Fibroblast of lung (primary cell): ENCODE measurements at regions not wholly inside any gene's neighbourhood (a gene's known extent, or its start where the extent isn't known, plus 50 kb on each side); places are given as distances from the start of the nearest gene placed in this dataset.

Experiments used
- DNase-seq, 2 donors: peaks; one replicate each; pipeline versions ENCODE4 v3.0.0 to v3.0.0-alpha.2; 2010; ENCODE audit warnings: low read depth in 2 of 2
- H2AFZ ChIP-seq: 2 replicates; pipeline ENCODE4 v1.5.1; 2012; ENCODE audit warnings: low read length, control low read depth, inconsistent platforms
- H3K27ac ChIP-seq: 2 replicates; pipeline ENCODE4 v1.5.1; 2011; ENCODE audit warnings: low read length, control low read depth; ENCODE audit not compliant: insufficient read depth
- H3K27me3 ChIP-seq: 2 replicates; pipeline ENCODE4 v1.5.1; 2011; ENCODE audit warnings: mild to moderate bottlenecking, low read length; ENCODE audit not compliant: control insufficient read depth, insufficient read depth
- H3K36me3 ChIP-seq: 2 replicates; pipeline ENCODE4 v1.5.1; 2011; ENCODE audit warnings: low read length; ENCODE audit not compliant: control insufficient read depth, insufficient read depth
- H3K4me1 ChIP-seq: 2 replicates; pipeline ENCODE4 v1.5.1; 2011; ENCODE audit warnings: low read length; ENCODE audit not compliant: control insufficient read depth, insufficient read depth; ENCODE audit errors: extremely low read depth
- H3K4me2 ChIP-seq: 2 replicates; pipeline ENCODE4 v1.5.1; 2011; ENCODE audit warnings: low read length, control low read depth; ENCODE audit not compliant: insufficient read depth; ENCODE audit errors: extremely low read depth
- H3K4me3 ChIP-seq, 4 experiments: fragments of 200-600 bp in 1 of 4; sonication (generic) in 1 of 4; replicated peaks in 1 of 4; 2 replicates each; pipeline ENCODE4 v1.5.1; 2011 to 2016; ENCODE audit warnings: low read length in 4 of 4, low read depth in 3 of 4, mild to moderate bottlenecking in 3 of 4, control low read depth in 2 of 4, inconsistent platforms in 1 of 4, mixed read lengths in 1 of 4; ENCODE audit not compliant: insufficient read depth in 1 of 4; ENCODE audit errors: control extremely low read depth in 1 of 4
- H3K79me2 ChIP-seq: 2 replicates; pipeline ENCODE4 v1.5.1; 2012; ENCODE audit warnings: mild to moderate bottlenecking, low read length, inconsistent platforms; ENCODE audit not compliant: control insufficient read depth, insufficient read depth
- H3K9ac ChIP-seq: 2 replicates; pipeline ENCODE4 v1.5.1; 2011; ENCODE audit warnings: mild to moderate bottlenecking, low read length, control low read depth; ENCODE audit not compliant: insufficient read depth
- H3K9me3 ChIP-seq: 2 replicates; pipeline ENCODE4 v1.5.1; 2012; ENCODE audit warnings: low read depth, low read length; ENCODE audit not compliant: control insufficient read depth, insufficient read depth
- H4K20me1 ChIP-seq: 2 replicates; pipeline ENCODE4 v1.5.1; 2011; ENCODE audit warnings: low read length; ENCODE audit not compliant: control insufficient read depth, insufficient read depth; ENCODE audit errors: extremely low read depth
- EZH2 ChIP-seq: IDR thresholded peaks from 2 replicates; pipeline ENCODE4 v1.5.1; 2012; ENCODE audit warnings: low read length, control low read depth, mild to moderate bottlenecking; ENCODE audit errors: missing control alignments
- TF ChIP-seq, protein P1 (sequence below), 2 donors: IDR thresholded peaks in 1 of 2; conservative IDR thresholded peaks in 1 of 2; 1 replicate in 1 of 2; 2 replicates in 1 of 2; pipeline ENCODE4 v1.5.1; 2011 to 2012; ENCODE audit warnings: low read length in 2 of 2, control low read depth in 1 of 2, inconsistent platforms in 1 of 2, low read depth in 1 of 2, mild to moderate bottlenecking in 1 of 2

- no peak overlapping the region for H3K9ac ChIP-seq
- no peak overlapping the region for H3K4me2 ChIP-seq
- no peak overlapping the region for H3K4me3 ChIP-seq
- H4K20me1 ChIP-seq = no peaks in the 10 kb centered on the region
- no peaks in the 10 kb centered on the region for H3K79me2 ChIP-seq
- H3K27ac ChIP-seq = no peak overlapping the region
- no peaks in the 10 kb centered on the region for H3K36me3 ChIP-seq
- H3K4me1 ChIP-seq = no peaks in the 10 kb centered on the region
- H2AFZ ChIP-seq = no peak overlapping the region
- DNase-seq = no peak
- no peak for TF ChIP-seq EZH2
- TF ChIP-seq, protein P1, sequence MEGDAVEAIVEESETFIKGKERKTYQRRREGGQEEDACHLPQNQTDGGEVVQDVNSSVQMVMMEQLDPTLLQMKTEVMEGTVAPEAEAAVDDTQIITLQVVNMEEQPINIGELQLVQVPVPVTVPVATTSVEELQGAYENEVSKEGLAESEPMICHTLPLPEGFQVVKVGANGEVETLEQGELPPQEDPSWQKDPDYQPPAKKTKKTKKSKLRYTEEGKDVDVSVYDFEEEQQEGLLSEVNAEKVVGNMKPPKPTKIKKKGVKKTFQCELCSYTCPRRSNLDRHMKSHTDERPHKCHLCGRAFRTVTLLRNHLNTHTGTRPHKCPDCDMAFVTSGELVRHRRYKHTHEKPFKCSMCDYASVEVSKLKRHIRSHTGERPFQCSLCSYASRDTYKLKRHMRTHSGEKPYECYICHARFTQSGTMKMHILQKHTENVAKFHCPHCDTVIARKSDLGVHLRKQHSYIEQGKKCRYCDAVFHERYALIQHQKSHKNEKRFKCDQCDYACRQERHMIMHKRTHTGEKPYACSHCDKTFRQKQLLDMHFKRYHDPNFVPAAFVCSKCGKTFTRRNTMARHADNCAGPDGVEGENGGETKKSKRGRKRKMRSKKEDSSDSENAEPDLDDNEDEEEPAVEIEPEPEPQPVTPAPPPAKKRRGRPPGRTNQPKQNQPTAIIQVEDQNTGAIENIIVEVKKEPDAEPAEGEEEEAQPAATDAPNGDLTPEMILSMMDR (conservative IDR thresholded peaks at IDR 0.05 in 1 of 2, IDR thresholded peaks at IDR 0.05 in 1 of 2; ENCODE audit: low read depth in 1 of 2, low read length in 2 of 2) = no peak
- no peaks in the 10 kb centered on the region for H3K27me3 ChIP-seq
- H3K9me3 ChIP-seq = no peaks in the 10 kb centered on the region
Measured at GRCh38 chr7:46871516-46871915, 710.4 kb downstream of the TNS3 start.

DNA sequence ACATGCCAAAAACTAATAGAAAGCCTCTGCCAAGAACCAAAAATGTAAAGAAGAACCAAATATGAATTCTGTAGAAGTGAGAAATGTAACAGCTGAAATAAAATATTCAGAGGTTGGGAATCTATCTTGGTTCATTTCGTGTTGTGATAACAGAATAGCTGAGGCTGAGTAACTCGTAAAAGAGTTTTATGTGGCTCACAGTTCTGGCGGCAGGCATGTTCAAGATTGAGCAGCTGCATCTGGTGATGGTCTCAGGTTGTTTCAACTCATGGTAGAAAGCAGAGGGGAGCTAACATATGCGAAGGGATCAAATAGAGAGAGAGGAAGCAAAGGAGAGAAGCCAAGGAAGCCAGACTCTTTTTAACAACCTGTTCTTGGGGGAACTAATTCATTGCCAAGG lies 717.2 kb downstream of the TNS3 start:
- no peaks in the 10 kb centered on the region for H4K20me1 ChIP-seq
- H3K4me2 ChIP-seq = no peak overlapping the region
- H3K9me3 ChIP-seq = no peaks in the 10 kb centered on the region
- H3K4me1 ChIP-seq = no peaks in the 10 kb centered on the region
- no peaks in the 10 kb centered on the region for H3K36me3 ChIP-seq
- no peak overlapping the region for H3K4me3 ChIP-seq
- TF ChIP-seq, protein P1 (conservative IDR thresholded peaks at IDR 0.05 in 1 of 2, IDR thresholded peaks at IDR 0.05 in 1 of 2; ENCODE audit: low read depth in 1 of 2, low read length in 2 of 2) = no peak
- TF ChIP-seq EZH2 = no peak
- no peak overlapping the region for H2AFZ ChIP-seq
- no peak overlapping the region for H3K27ac ChIP-seq
- no peaks in the 10 kb centered on the region for H3K27me3 ChIP-seq
- peak in 1 of 2 donors; percentile 33 for DNase-seq
- H3K9ac ChIP-seq = no peak overlapping the region
- no peaks in the 10 kb centered on the region for H3K79me2 ChIP-seq

GRCh38 chr7:46859963-46860475 lies 721.9 kb downstream of the TNS3 start:
- peaks cover 5% of the 10 kb centered on the region for H3K4me1 ChIP-seq
- no peaks in the 10 kb centered on the region for H4K20me1 ChIP-seq
- no peak overlapping the region for H3K4me2 ChIP-seq
- TF ChIP-seq EZH2 = no peak
- TF ChIP-seq, protein P1 (conservative IDR thresholded peaks at IDR 0.05 in 1 of 2, IDR thresholded peaks at IDR 0.05 in 1 of 2; ENCODE audit: low read depth in 1 of 2, low read length in 2 of 2) = no peak
- no peaks in the 10 kb centered on the region for H3K36me3 ChIP-seq
- H3K27ac ChIP-seq = no peak overlapping the region
- H3K9me3 ChIP-seq = no peaks in the 10 kb centered on the region
- H3K79me2 ChIP-seq = no peaks in the 10 kb centered on the region
- no peak overlapping the region for H2AFZ ChIP-seq
- no peak overlapping the region for H3K9ac ChIP-seq
- no peak overlapping the region for H3K4me3 ChIP-seq
- no peaks in the 10 kb centered on the region for H3K27me3 ChIP-seq
- peak; percentile 16 to 72 for DNase-seq
